ENCODE measurements at regions not wholly inside any gene's neighbourhood (a gene's known extent, or its start where the extent isn't known, plus 50 kb on each side); places are given as distances from the start of the nearest gene placed in this dataset.

- no peak for DNase-seq (ENCODE audit: low read depth)
- no peak for TF ChIP-seq CTCF (conservative IDR thresholded peaks at IDR 0.05; ENCODE audit: low read depth, low read length)
- H3K4me3 ChIP-seq (ENCODE audit: low read depth, low read length): no peak overlapping the region
These were observed 132.8 kb upstream of the NCK2 start for GRCh38 chr2:105611811-105612424.

- TF ChIP-seq CTCF (conservative IDR thresholded peaks at IDR 0.05; ENCODE audit: low read depth, low read length): no peak
- no peak overlapping the region for H3K4me3 ChIP-seq (ENCODE audit: low read depth, low read length)
- DNase-seq (ENCODE audit: low read depth): no peak
These were observed 133.4 kb upstream of the NCK2 start for GRCh38 chr2:105611333-105611637.

GRCh38 chr2:105610576-105611332, 134.0 kb upstream of the NCK2 start:
- no peak for DNase-seq (ENCODE audit: low read depth)
- no peak for TF ChIP-seq CTCF (conservative IDR thresholded peaks at IDR 0.05; ENCODE audit: low read depth, low read length)
- H3K4me3 ChIP-seq (ENCODE audit: low read depth, low read length): no peak overlapping the region

GRCh38 chr2:105609746-105610402, 134.8 kb upstream of the NCK2 start:
- H3K4me3 ChIP-seq (ENCODE audit: low read depth, low read length): no peak overlapping the region
- TF ChIP-seq CTCF (conservative IDR thresholded peaks at IDR 0.05; ENCODE audit: low read depth, low read length): no peak
- DNase-seq (ENCODE audit: low read depth): no peak

GRCh38 chr2:105607920-105608504, 136.7 kb upstream of the NCK2 start:
- no peak for DNase-seq (ENCODE audit: low read depth)
- no peak overlapping the region for H3K4me3 ChIP-seq (ENCODE audit: low read depth, low read length)
- TF ChIP-seq CTCF (conservative IDR thresholded peaks at IDR 0.05; ENCODE audit: low read depth, low read length): no peak

GRCh38 chr2:105606081-105606480, 138.6 kb upstream of the NCK2 start:
- DNase-seq (ENCODE audit: low read depth): no peak
- no peak for TF ChIP-seq CTCF (conservative IDR thresholded peaks at IDR 0.05; ENCODE audit: low read depth, low read length)
- H3K4me3 ChIP-seq (ENCODE audit: low read depth, low read length): no peak overlapping the region
